Stimulated activated CD4-positive, alpha-beta T cell treated with anti-CD3 and anti-CD28 coated beads, Interleukin-12 subunit alpha, Interleukin-12 subunit beta, amount 100 ng/mL, for 48 hours (primary cell): ENCODE measurements at regions not wholly inside any gene's neighbourhood (a gene's known extent, or its start where the extent isn't known, plus 50 kb on each side); places are given as distances from the start of the nearest gene placed in this dataset.

Source experiments
- DNase-seq, 3 donors: peaks; one replicate each; pipeline ENCODE4 v3.0.0-alpha.2; 2020; ENCODE audit warnings: low read depth in 2 of 3, low spot score in 1 of 3

DNA sequence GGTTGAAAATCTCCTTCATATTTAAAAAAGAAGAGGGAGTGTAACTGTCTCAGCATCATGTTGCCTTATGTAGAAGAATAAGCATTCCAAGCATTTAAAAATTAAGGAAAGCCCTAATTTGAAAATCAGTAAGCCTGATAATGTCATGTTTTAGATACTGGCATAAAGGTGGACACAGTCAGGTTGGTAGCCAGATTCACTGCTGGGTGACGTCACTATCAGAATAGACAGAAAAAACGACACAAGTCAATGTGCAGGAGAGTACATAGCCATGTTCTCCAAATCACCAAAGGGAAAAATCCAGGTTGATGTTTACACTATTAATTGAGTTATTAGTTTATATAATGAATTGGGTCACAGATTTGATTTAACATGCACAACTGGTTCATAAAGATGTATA is 50.8 kb upstream of the POU3F2 start:
- no peak for DNase-seq
